Liver (tissue), 3 donors: ENCODE measurements at regions not wholly inside any gene's neighbourhood (a gene's known extent, or its start where the extent isn't known, plus 50 kb on each side); places are given as distances from the start of the nearest gene placed in this dataset.

ENCODE experiments used
- CTCF ChIP-seq: fragments of 150-350 bp; IDR thresholded peaks from 2 replicates; pipeline ENCODE4 v1.5.1; 2017; ENCODE audit warnings: improper control_type of control experiment, low read depth, low read length; ENCODE audit not compliant: missing input control
- EGR1 ChIP-seq, 2 donors: IDR thresholded peaks; 2 replicates each; pipeline ENCODE4 v1.6.1; 2016 to 2018; ENCODE audit warnings: antibody characterized with exemption in 2 of 2, low read depth in 2 of 2
- FOXA1 ChIP-seq: IDR thresholded peaks from 2 replicates; pipeline ENCODE4 v1.6.1; 2016; ENCODE audit warnings: antibody characterized with exemption
- GABPA ChIP-seq, 2 donors: IDR thresholded peaks in 1 of 2; conservative IDR thresholded peaks in 1 of 2; 2 replicates each; pipeline ENCODE4 v1.6.1; 2016; ENCODE audit warnings: antibody characterized with exemption in 2 of 2, mild to moderate bottlenecking in 1 of 2, moderate library complexity in 1 of 2
- JUND ChIP-seq, 2 donors: IDR thresholded peaks; 2 replicates each; pipeline ENCODE4 v1.6.1; 2016; ENCODE audit warnings: antibody characterized with exemption in 2 of 2
- RAD21 ChIP-seq, 2 donors: IDR thresholded peaks; 2 replicates each; pipeline ENCODE4 v1.6.1; 2016; ENCODE audit warnings: antibody characterized with exemption in 2 of 2, mild to moderate bottlenecking in 2 of 2
- RXRA ChIP-seq, 2 donors: IDR thresholded peaks; 2 replicates each; pipeline ENCODE4 v1.6.1; 2017 to 2018; ENCODE audit warnings: antibody characterized with exemption in 2 of 2, mild to moderate bottlenecking in 1 of 2
- SP1 ChIP-seq: IDR thresholded peaks from 2 replicates; pipeline ENCODE4 v1.6.1; 2018; ENCODE audit warnings: antibody characterized with exemption, mild to moderate bottlenecking
- TAF1 ChIP-seq: conservative IDR thresholded peaks from 2 replicates; pipeline ENCODE4 v1.6.1; 2016; ENCODE audit warnings: antibody characterized with exemption, mild to moderate bottlenecking
- YY1 ChIP-seq: IDR thresholded peaks from 2 replicates; pipeline ENCODE4 v1.6.1; 2016; ENCODE audit warnings: antibody characterized with exemption, mild to moderate bottlenecking
- TF ChIP-seq, protein P1 (sequence below): IDR thresholded peaks from 2 replicates; pipeline ENCODE4 v1.6.1; 2016; ENCODE audit warnings: antibody characterized with exemption
- TF ChIP-seq, protein P2 (sequence below): IDR thresholded peaks from 2 replicates; pipeline ENCODE4 v1.6.1; 2016; ENCODE audit warnings: antibody characterized with exemption
- TF ChIP-seq, protein P3 (sequence below): IDR thresholded peaks from 2 replicates; pipeline ENCODE4 v1.6.1; 2016; ENCODE audit warnings: antibody characterized with exemption, mild to moderate bottlenecking
- TF ChIP-seq, protein P4 (sequence below): IDR thresholded peaks from 2 replicates; pipeline ENCODE4 v1.6.1; 2016; ENCODE audit warnings: antibody characterized with exemption
- donor health status: healthy.
- donor health status: healthy.

GRCh38 chr15:94791008-94791407, 559.6 kb downstream of the MCTP2 start:
- TF ChIP-seq CTCF (no peak), EGR1 (IDR thresholded peaks at IDR 0.05; ENCODE audit: low read depth in 2 of 2) (no peak), YY1 (no peak), SP1 (no peak), TAF1 (no peak), FOXA1 (no peak), JUND (IDR thresholded peaks at IDR 0.05) (no peak), RXRA (IDR thresholded peaks at IDR 0.05) (no peak), GABPA (IDR thresholded peaks at IDR 0.05 in 1 of 2, conservative IDR thresholded peaks at IDR 0.05 in 1 of 2) (no peak), RAD21 (IDR thresholded peaks at IDR 0.05) (no peak)
- TF ChIP-seq, protein P1, sequence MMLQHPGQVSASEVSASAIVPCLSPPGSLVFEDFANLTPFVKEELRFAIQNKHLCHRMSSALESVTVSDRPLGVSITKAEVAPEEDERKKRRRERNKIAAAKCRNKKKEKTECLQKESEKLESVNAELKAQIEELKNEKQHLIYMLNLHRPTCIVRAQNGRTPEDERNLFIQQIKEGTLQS = no peak
- TF ChIP-seq, protein P2, sequence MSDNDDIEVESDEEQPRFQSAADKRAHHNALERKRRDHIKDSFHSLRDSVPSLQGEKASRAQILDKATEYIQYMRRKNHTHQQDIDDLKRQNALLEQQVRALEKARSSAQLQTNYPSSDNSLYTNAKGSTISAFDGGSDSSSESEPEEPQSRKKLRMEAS = no peak
- TF ChIP-seq, protein P3, sequence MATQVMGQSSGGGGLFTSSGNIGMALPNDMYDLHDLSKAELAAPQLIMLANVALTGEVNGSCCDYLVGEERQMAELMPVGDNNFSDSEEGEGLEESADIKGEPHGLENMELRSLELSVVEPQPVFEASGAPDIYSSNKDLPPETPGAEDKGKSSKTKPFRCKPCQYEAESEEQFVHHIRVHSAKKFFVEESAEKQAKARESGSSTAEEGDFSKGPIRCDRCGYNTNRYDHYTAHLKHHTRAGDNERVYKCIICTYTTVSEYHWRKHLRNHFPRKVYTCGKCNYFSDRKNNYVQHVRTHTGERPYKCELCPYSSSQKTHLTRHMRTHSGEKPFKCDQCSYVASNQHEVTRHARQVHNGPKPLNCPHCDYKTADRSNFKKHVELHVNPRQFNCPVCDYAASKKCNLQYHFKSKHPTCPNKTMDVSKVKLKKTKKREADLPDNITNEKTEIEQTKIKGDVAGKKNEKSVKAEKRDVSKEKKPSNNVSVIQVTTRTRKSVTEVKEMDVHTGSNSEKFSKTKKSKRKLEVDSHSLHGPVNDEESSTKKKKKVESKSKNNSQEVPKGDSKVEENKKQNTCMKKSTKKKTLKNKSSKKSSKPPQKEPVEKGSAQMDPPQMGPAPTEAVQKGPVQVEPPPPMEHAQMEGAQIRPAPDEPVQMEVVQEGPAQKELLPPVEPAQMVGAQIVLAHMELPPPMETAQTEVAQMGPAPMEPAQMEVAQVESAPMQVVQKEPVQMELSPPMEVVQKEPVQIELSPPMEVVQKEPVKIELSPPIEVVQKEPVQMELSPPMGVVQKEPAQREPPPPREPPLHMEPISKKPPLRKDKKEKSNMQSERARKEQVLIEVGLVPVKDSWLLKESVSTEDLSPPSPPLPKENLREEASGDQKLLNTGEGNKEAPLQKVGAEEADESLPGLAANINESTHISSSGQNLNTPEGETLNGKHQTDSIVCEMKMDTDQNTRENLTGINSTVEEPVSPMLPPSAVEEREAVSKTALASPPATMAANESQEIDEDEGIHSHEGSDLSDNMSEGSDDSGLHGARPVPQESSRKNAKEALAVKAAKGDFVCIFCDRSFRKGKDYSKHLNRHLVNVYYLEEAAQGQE = no peak
- TF ChIP-seq, protein P4, sequence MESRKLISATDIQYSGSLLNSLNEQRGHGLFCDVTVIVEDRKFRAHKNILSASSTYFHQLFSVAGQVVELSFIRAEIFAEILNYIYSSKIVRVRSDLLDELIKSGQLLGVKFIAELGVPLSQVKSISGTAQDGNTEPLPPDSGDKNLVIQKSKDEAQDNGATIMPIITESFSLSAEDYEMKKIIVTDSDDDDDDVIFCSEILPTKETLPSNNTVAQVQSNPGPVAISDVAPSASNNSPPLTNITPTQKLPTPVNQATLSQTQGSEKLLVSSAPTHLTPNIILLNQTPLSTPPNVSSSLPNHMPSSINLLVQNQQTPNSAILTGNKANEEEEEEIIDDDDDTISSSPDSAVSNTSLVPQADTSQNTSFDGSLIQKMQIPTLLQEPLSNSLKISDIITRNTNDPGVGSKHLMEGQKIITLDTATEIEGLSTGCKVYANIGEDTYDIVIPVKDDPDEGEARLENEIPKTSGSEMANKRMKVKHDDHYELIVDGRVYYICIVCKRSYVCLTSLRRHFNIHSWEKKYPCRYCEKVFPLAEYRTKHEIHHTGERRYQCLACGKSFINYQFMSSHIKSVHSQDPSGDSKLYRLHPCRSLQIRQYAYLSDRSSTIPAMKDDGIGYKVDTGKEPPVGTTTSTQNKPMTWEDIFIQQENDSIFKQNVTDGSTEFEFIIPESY = no peak
